HCT116 (cell line): ENCODE measurements at regions not wholly inside any gene's neighbourhood (a gene's known extent, or its start where the extent isn't known, plus 50 kb on each side); places are given as distances from the start of the nearest gene placed in this dataset.

Experiments used
- ATAC-seq: fragments of 200-7000 bp; cut with Tn5 transposase; 2 replicates; pipeline ENCODE4 v1.9.1; 2020; ENCODE audit warnings: mild to moderate bottlenecking, moderate library complexity
- BruUV-seq: library from RNA; stranded (reverse); fragments of 400-500 nt; replicated peaks from 2 replicates; lab custom pipeline; 2021; lab: Mats Ljungman, UMichigan
- CTCF ChIA-PET: fragments of 300-600 bp; sonication (Branson Sonifier 250); formaldehyde crosslinking; loops from one replicate; lab custom pipeline; 2021; ENCODE audit warnings: antibody characterized with exemption; lab: Charles Lee
- POLR2A ChIA-PET: fragments of 300-600, 350-600 bp; sonication (Branson Sonifier 250); formaldehyde crosslinking; loops from one replicate; lab custom pipeline; 2021; ENCODE audit warnings: antibody characterized with exemption; lab: Charles Lee
- RAD21 ChIA-PET, 2 experiments: fragments of 300-600 bp; sonication (Branson Sonifier 250); formaldehyde crosslinking; loops; one replicate each; lab custom pipeline; 2023; ENCODE audit warnings: low total read pairs in 2 of 2; ENCODE audit not compliant: uncharacterized antibody in 2 of 2, unreplicated experiment in 2 of 2, low non-redundant PET in 1 of 2; lab: Charles Lee
- DNase-seq: peaks from one replicate; pipeline ENCODE4 v3.0.0-alpha.2; 2010; ENCODE audit warnings: low read depth, low spot score
- H2AFZ ChIP-seq: fragments of 200-600 bp; shearing (Covaris generic), sonication (generic); 2 replicates; pipeline ENCODE4 v1.6.1; 2017; ENCODE audit warnings: low read depth, mixed run types, mixed read lengths, antibody characterized with exemption, low read length; ENCODE audit not compliant: poor library complexity, severe bottlenecking
- H3K27ac ChIP-seq: 2 replicates; pipeline ENCODE4 v1.5.1; 2012; ENCODE audit warnings: low read depth, low read length
- H3K27me3 ChIP-seq: fragments of 200-600 bp; sonication (generic); 2 replicates; pipeline ENCODE4 v1.6.1; 2016; ENCODE audit warnings: mixed run types, low read length, mixed read lengths; ENCODE audit not compliant: insufficient read depth
- H3K36me3 ChIP-seq, 2 experiments: fragments of 200-500 bp in 1 of 2; fragments of 200-600 bp in 1 of 2; sonication (Bioruptor generic) in 1 of 2; sonication (generic) in 1 of 2; 2 replicates each; pipeline versions ENCODE4 v1.5.1 to v1.6.1; 2014 to 2016; ENCODE audit warnings: low read length in 2 of 2, inconsistent platforms in 1 of 2, mixed read lengths in 1 of 2, mixed run types in 1 of 2; ENCODE audit not compliant: insufficient read depth in 2 of 2, control insufficient read depth in 1 of 2
- H3K4me1 ChIP-seq, 2 experiments: fragments of 200-600 bp in 1 of 2; sonication (generic) in 1 of 2; 2 replicates each; pipeline versions ENCODE4 v1.5.1 to v1.6.1; 2012 to 2017; ENCODE audit warnings: low read length in 2 of 2, inconsistent platforms in 1 of 2, mild to moderate bottlenecking in 1 of 2, mixed read lengths in 1 of 2, mixed run types in 1 of 2, moderate library complexity in 1 of 2; ENCODE audit not compliant: insufficient read depth in 2 of 2, control insufficient read depth in 1 of 2
- H3K4me2 ChIP-seq: fragments of 200-600 bp; sonication (generic); 2 replicates; pipeline ENCODE4 v1.6.1; 2017; ENCODE audit warnings: mixed run types, low read length, mixed read lengths
- H3K4me3 ChIP-seq, 2 experiments: fragments of 200-600 bp in 1 of 2; sonication (generic) in 1 of 2; replicated peaks in 1 of 2; 2 replicates each; pipeline ENCODE4 v1.5.1; 2011 to 2016; ENCODE audit warnings: low read length in 2 of 2, control low read depth in 1 of 2, low read depth in 1 of 2, mild to moderate bottlenecking in 1 of 2, mixed read lengths in 1 of 2, mixed run types in 1 of 2
- H3K79me2 ChIP-seq: fragments of 200-600 bp; sonication (generic); 2 replicates; pipeline ENCODE4 v1.6.1; 2017; ENCODE audit warnings: mild to moderate bottlenecking, mixed run types, low read length, moderate library complexity, mixed read lengths; ENCODE audit not compliant: insufficient read depth
- H3K9ac ChIP-seq: fragments of 200-600 bp; sonication (generic); 2 replicates; pipeline ENCODE4 v1.6.1; 2016; ENCODE audit warnings: low read length, mixed read lengths
- H3K9me2 ChIP-seq: fragments of 200-600 bp; sonication (generic), shearing (Covaris generic); 2 replicates; pipeline ENCODE4 v1.6.1; 2017; ENCODE audit warnings: mixed run types, mild to moderate bottlenecking, moderate library complexity; ENCODE audit not compliant: insufficient read depth
- H3K9me3 ChIP-seq, 2 experiments: fragments of 200-500 bp in 1 of 2; fragments of 200-600 bp in 1 of 2; sonication (Bioruptor generic) in 1 of 2; sonication (generic) in 1 of 2; 2 replicates each; pipeline ENCODE4 v1.6.1; 2014 to 2017; ENCODE audit warnings: low read length in 2 of 2, mixed read lengths in 2 of 2, inconsistent platforms in 1 of 2, low read depth in 1 of 2, mild to moderate bottlenecking in 1 of 2, mixed run types in 1 of 2, moderate library complexity in 1 of 2; ENCODE audit not compliant: control insufficient read depth in 1 of 2, insufficient read depth in 1 of 2
- H4K20me1 ChIP-seq: fragments of 200-600 bp; sonication (generic), shearing (Covaris generic); 2 replicates; pipeline ENCODE4 v1.6.1; 2017; ENCODE audit warnings: mixed run types, mild to moderate bottlenecking, moderate library complexity; ENCODE audit not compliant: insufficient read depth
- EGR1 ChIP-seq: IDR thresholded peaks from 2 replicates; pipeline ENCODE4 v1.6.1; 2012; ENCODE audit warnings: low read depth
- ELF1 ChIP-seq: IDR thresholded peaks from 2 replicates; pipeline ENCODE4 v1.6.1; 2012; ENCODE audit warnings: low read depth, borderline replicate concordance
- EZH2 ChIP-seq: fragments of 200-600 bp; sonication (generic); IDR thresholded peaks from 2 replicates; pipeline ENCODE4 v1.6.1; 2017; ENCODE audit warnings: antibody characterized with exemption, mixed run types
- EZH2phosphoT487 ChIP-seq: fragments of 200-600 bp; IDR thresholded peaks from 2 replicates; pipeline ENCODE4 v1.6.1; 2018; ENCODE audit warnings: antibody characterized with exemption, borderline replicate concordance
- FOSL1 ChIP-seq: IDR thresholded peaks from 2 replicates; pipeline ENCODE4 v1.6.1; 2012; ENCODE audit warnings: low read depth
- JUND ChIP-seq: IDR thresholded peaks from 2 replicates; pipeline ENCODE4 v1.6.1; 2012
- POLR2A ChIP-seq: IDR thresholded peaks from 2 replicates; pipeline ENCODE4 v1.7.0; 2011; ENCODE audit warnings: borderline replicate concordance; ENCODE audit not compliant: insufficient read depth, insufficient read length; ENCODE audit errors: extremely low read depth
- POLR2AphosphoS5 ChIP-seq: IDR thresholded peaks from 2 replicates; pipeline ENCODE4 v1.6.1; 2011; ENCODE audit warnings: mild to moderate bottlenecking, low read depth, low read length, moderate library complexity
- RAD21 ChIP-seq: IDR thresholded peaks from 2 replicates; pipeline ENCODE4 v1.6.1; 2012; ENCODE audit warnings: low read depth, mild to moderate bottlenecking
- SIN3A ChIP-seq: IDR thresholded peaks from 2 replicates; pipeline ENCODE4 v1.6.1; 2012; ENCODE audit warnings: low read depth
- SRF ChIP-seq: IDR thresholded peaks from 2 replicates; pipeline ENCODE4 v1.6.1; 2012; ENCODE audit warnings: low read depth
- TCF7L2 ChIP-seq: IDR thresholded peaks from 2 replicates; pipeline ENCODE4 v1.7.0; 2011; ENCODE audit warnings: borderline replicate concordance, inconsistent platforms; ENCODE audit not compliant: insufficient read depth, insufficient read length; ENCODE audit errors: extremely low read depth
- YY1 ChIP-seq: IDR thresholded peaks from 2 replicates; pipeline ENCODE4 v1.6.1; 2011; ENCODE audit warnings: low read length, low read depth, moderate library complexity, mild to moderate bottlenecking; ENCODE audit not compliant: insufficient replicate concordance; ENCODE audit errors: extremely low read depth
- ZFX ChIP-seq: fragments of 450-650 bp; IDR thresholded peaks from 2 replicates; pipeline ENCODE4 v1.6.1; 2017
- ZNF274 ChIP-seq: fragments of 200-500 bp; sonication (Bioruptor generic); IDR thresholded peaks from 2 replicates; pipeline ENCODE4 v1.6.1; 2014; ENCODE audit warnings: mild to moderate bottlenecking, low read depth, low read length, inconsistent platforms
- intact Hi-C: fragments of 100-400 bp; cut with micrococcal nuclease; formaldehyde crosslinking; loops from 2 replicates; pipeline ENCODE4 v1.10.0; 2022
- TF ChIP-seq, protein P1 (sequence below): IDR thresholded peaks from 2 replicates; pipeline ENCODE4 v1.6.1; 2012; ENCODE audit warnings: low read depth
- TF ChIP-seq, protein P2 (sequence below), 3 experiments: fragments of 200-600 bp in 1 of 3; sonication (generic) in 1 of 3; IDR thresholded peaks in 2 of 3; conservative IDR thresholded peaks in 1 of 3; 2 replicates each; pipeline ENCODE4 v1.5.1; 2012 to 2017; ENCODE audit warnings: low read depth in 2 of 3, low read length in 2 of 3, antibody characterized with exemption in 1 of 3, borderline replicate concordance in 1 of 3, control low read depth in 1 of 3, mild to moderate bottlenecking in 1 of 3, mixed read lengths in 1 of 3, mixed run types in 1 of 3, moderate library complexity in 1 of 3; ENCODE audit not compliant: insufficient read depth in 1 of 3
- TF ChIP-seq, protein P3 (sequence below): IDR thresholded peaks from 2 replicates; pipeline ENCODE4 v1.6.1; 2011; ENCODE audit warnings: mild to moderate bottlenecking, low read length, moderate library complexity; ENCODE audit not compliant: insufficient replicate concordance; ENCODE audit errors: extremely low read depth

DNA sequence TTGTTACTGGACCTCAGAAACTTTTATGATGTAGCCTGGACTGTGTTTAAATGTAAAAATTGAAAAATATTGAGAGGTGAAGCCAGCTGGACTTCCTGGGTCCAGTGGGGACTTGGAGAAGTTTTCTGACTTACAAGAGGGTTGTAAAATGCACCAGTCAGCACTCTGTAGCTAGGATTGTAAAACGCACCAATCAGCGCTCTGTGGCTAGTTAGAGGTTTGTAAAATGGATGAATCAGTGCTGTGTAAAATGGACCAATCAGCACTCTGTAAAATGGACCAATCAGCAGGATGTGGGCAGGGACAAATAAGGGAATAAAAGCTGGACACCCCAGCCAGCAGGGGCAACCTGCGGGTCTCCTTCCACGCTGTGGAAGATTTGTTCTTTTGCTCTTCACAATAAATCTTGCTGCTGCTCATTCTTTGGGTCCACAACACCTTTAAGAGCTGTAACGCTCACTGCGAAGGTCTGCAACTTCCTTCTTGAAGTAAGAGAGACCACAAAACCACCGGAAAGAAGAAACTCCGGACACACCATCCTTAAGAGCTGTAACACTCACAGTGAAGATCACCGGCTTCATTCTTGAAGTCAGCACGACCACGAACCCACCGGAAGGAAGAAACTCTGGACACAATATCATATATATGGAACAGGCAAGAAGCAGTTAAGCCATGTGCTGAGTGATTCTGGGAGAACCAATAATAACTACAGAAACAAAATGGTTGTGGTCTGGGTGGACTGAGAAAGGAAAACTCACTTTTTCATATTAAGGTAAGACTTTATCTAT lies 201.3 kb downstream of the GABRG2 start:
- H3K4me3 ChIP-seq = no peak overlapping the region
- H3K9ac ChIP-seq = no peak overlapping the region
- no peak overlapping the region for H3K27ac ChIP-seq
- no peak overlapping the region for H2AFZ ChIP-seq
- H3K9me2 ChIP-seq = no peaks in the 10 kb centered on the region
- H3K79me2 ChIP-seq = no peaks in the 10 kb centered on the region
- BruUV-seq = no TSS peak
- H3K9me3 ChIP-seq = 0 out of 4 replicates have a peak, but pooled peaks cover 0 to 5% of the 10 kb centered on the region in 2 experiments
- no peak for TF ChIP-seq FOSL1
- TF ChIP-seq, protein P1, sequence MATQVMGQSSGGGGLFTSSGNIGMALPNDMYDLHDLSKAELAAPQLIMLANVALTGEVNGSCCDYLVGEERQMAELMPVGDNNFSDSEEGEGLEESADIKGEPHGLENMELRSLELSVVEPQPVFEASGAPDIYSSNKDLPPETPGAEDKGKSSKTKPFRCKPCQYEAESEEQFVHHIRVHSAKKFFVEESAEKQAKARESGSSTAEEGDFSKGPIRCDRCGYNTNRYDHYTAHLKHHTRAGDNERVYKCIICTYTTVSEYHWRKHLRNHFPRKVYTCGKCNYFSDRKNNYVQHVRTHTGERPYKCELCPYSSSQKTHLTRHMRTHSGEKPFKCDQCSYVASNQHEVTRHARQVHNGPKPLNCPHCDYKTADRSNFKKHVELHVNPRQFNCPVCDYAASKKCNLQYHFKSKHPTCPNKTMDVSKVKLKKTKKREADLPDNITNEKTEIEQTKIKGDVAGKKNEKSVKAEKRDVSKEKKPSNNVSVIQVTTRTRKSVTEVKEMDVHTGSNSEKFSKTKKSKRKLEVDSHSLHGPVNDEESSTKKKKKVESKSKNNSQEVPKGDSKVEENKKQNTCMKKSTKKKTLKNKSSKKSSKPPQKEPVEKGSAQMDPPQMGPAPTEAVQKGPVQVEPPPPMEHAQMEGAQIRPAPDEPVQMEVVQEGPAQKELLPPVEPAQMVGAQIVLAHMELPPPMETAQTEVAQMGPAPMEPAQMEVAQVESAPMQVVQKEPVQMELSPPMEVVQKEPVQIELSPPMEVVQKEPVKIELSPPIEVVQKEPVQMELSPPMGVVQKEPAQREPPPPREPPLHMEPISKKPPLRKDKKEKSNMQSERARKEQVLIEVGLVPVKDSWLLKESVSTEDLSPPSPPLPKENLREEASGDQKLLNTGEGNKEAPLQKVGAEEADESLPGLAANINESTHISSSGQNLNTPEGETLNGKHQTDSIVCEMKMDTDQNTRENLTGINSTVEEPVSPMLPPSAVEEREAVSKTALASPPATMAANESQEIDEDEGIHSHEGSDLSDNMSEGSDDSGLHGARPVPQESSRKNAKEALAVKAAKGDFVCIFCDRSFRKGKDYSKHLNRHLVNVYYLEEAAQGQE = no peak
- TF ChIP-seq JUND = no peak
- no peak for TF ChIP-seq ZFX
- TF ChIP-seq, protein P2, sequence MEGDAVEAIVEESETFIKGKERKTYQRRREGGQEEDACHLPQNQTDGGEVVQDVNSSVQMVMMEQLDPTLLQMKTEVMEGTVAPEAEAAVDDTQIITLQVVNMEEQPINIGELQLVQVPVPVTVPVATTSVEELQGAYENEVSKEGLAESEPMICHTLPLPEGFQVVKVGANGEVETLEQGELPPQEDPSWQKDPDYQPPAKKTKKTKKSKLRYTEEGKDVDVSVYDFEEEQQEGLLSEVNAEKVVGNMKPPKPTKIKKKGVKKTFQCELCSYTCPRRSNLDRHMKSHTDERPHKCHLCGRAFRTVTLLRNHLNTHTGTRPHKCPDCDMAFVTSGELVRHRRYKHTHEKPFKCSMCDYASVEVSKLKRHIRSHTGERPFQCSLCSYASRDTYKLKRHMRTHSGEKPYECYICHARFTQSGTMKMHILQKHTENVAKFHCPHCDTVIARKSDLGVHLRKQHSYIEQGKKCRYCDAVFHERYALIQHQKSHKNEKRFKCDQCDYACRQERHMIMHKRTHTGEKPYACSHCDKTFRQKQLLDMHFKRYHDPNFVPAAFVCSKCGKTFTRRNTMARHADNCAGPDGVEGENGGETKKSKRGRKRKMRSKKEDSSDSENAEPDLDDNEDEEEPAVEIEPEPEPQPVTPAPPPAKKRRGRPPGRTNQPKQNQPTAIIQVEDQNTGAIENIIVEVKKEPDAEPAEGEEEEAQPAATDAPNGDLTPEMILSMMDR (IDR thresholded peaks at IDR 0.05 in 2 of 3, conservative IDR thresholded peaks at IDR 0.05 in 1 of 3; ENCODE audit: borderline replicate concordance in 1 of 3, insufficient read depth in 1 of 3, low read depth in 2 of 3, low read length in 2 of 3) = no peak
- no peak for TF ChIP-seq TCF7L2
- TF ChIP-seq EGR1 = no peak
- TF ChIP-seq ELF1 = no peak
- TF ChIP-seq, protein P3, sequence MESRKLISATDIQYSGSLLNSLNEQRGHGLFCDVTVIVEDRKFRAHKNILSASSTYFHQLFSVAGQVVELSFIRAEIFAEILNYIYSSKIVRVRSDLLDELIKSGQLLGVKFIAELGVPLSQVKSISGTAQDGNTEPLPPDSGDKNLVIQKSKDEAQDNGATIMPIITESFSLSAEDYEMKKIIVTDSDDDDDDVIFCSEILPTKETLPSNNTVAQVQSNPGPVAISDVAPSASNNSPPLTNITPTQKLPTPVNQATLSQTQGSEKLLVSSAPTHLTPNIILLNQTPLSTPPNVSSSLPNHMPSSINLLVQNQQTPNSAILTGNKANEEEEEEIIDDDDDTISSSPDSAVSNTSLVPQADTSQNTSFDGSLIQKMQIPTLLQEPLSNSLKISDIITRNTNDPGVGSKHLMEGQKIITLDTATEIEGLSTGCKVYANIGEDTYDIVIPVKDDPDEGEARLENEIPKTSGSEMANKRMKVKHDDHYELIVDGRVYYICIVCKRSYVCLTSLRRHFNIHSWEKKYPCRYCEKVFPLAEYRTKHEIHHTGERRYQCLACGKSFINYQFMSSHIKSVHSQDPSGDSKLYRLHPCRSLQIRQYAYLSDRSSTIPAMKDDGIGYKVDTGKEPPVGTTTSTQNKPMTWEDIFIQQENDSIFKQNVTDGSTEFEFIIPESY = no peak
- TF ChIP-seq POLR2A = no peak
- no peak for TF ChIP-seq ZNF274
- TF ChIP-seq EZH2 = no peak
- no peak for TF ChIP-seq RAD21
- no peak for TF ChIP-seq SIN3A
- no peak for TF ChIP-seq YY1
- TF ChIP-seq POLR2AphosphoS5 = no peak
- no peak for TF ChIP-seq SRF
- TF ChIP-seq EZH2phosphoT487 = no peak
- no peak for DNase-seq
- CTCF ChIA-PET = no interaction called here
- H3K4me2 ChIP-seq = no peak overlapping the region
- no peak for ATAC-seq
- H3K4me1 ChIP-seq = no peaks in the 10 kb centered on the region
- H3K36me3 ChIP-seq = no peaks in the 10 kb centered on the region
- H3K27me3 ChIP-seq = no peaks in the 10 kb centered on the region
- POLR2A ChIA-PET = no interaction called here
- no peaks in the 10 kb centered on the region for H4K20me1 ChIP-seq
- intact Hi-C loops = no loop called here
- RAD21 ChIA-PET = no interaction called here
